ENCODE measurements at regions not wholly inside any gene's neighbourhood (a gene's known extent, or its start where the extent isn't known, plus 50 kb on each side); places are given as distances from the start of the nearest gene placed in this dataset.
A peak's percentile ranks its signal among the peaks of the same experiment; 100 is the strongest.

- no peak for DNase-seq
Observed at GRCh38 chr7:148950806-148951205, 66.7 kb upstream of the EZH2 start.

DNA sequence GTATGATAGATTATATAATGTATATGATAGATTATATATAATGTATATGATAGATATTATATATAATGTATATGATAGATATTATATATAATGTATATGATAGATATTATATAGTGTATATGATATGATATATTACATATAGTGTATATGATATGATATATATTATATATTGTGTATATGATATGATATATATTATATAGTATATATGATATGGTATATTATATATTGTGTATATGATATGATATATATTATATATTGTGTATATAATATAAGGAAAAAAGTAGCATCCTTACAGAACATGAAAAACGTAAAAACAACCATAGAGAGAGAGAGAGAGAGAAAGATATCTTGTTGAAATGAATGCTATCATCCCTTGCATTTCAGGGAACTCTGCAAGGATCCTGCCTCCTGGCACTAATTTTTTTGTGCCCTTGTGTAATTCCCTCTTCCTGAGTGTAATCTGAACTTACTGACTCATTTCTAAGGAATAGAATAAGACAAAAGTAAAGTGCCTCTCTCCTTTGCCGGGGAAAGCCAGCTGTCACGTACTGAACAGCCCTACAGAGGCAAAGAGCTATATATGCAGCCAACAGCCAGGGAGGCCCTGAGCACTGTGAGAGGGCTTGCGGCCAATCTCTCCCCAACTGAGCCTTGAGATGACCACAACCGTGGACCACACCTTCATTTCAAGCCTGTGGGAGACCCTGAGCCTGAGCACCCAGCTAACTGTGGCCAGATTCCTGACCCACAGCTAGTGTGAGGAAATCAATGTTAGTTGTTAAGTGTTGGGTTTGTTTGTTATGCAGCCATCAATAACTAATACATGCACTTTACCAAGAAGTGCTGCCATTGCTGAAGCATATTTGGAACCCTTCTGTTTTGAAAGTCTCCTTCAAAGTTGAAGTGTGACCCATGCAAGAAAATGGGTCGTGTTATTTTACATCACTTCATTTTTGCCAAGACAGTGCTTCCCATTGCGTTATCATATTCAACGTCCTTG is 61.1 kb upstream of the EZH2 start:
- DNase-seq, result no peak

GRCh38 chr7:148941598-148942275 is 57.6 kb upstream of the EZH2 start:
- peak; percentile 8 for DNase-seq

GRCh38 chr7:148940702-148941597 is 56.9 kb upstream of the EZH2 start:
- peak; percentile 32 for DNase-seq

- DNase-seq, result no peak
Observed at GRCh38 chr7:148939128-148939755, 55.2 kb upstream of the EZH2 start.

- no peak for DNase-seq
Observed at GRCh38 chr7:148935451-148935850, 51.4 kb upstream of the EZH2 start.
